Islet of Langerhans (tissue), 1 donor: ENCODE measurements at regions not wholly inside any gene's neighbourhood (a gene's known extent, or its start where the extent isn't known, plus 50 kb on each side); places are given as distances from the start of the nearest gene placed in this dataset.
"Not testable (repeated sequence)": the region's sequence is repeated elsewhere in the genome, so short reads cannot be mapped to it uniquely, and the experiment has no call there.

Source experiments
- FAIRE-seq: peaks from one replicate; lab custom pipeline; 2011; peaks lifted over from hg19 to GRCh38; lab: Jason Lieb, UNC

DNA sequence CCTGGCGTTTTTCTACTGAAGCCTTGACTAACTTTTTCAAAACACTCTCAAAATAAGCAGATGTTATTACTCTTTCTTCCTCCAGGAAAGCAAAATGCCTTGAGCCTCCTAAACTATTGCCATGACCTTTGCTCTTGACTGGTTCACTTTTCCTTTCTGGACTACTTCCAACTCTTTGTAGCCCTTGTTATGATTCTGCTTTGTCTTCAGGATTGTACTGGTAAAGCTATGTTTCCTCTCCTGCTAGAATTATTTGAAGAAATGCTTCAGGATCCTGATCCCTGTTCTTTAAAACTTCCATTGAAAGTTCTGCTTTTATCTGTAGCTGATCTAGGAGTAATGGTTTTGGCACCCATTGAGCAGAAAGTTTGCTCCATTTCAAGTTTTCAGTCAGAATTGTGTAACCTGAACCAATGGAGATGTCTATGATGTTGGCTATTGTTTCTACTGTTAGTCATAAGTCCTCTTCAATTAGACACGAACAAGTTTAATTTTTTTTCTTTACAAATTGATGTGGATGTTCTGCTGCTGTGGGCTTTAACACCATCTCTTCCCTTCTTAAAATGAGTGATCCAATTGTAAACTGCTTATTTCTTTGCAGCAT, 1356.4 kb downstream of the EFNA5 start:
- FAIRE-seq: no peak

DNA sequence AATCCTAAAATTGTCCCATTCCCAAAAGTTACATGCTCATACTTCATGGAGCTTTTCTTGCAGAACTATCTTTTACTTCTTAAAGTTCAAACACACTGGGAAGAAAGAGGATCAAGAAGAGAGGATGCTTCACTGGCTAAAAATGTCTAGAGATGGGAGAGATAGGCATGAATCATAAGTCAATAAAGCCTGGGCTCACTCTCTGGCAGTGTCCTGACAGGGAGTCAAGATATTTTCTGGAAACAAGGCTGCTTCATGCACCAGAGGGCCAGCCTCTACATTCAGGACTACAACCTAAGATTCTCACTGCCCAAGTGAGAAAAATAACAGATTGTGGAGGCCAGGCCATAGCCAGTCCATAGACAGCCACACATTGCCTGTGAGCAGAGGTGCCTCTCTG, 1358.4 kb downstream of the EFNA5 start:
- no peak for FAIRE-seq

DNA sequence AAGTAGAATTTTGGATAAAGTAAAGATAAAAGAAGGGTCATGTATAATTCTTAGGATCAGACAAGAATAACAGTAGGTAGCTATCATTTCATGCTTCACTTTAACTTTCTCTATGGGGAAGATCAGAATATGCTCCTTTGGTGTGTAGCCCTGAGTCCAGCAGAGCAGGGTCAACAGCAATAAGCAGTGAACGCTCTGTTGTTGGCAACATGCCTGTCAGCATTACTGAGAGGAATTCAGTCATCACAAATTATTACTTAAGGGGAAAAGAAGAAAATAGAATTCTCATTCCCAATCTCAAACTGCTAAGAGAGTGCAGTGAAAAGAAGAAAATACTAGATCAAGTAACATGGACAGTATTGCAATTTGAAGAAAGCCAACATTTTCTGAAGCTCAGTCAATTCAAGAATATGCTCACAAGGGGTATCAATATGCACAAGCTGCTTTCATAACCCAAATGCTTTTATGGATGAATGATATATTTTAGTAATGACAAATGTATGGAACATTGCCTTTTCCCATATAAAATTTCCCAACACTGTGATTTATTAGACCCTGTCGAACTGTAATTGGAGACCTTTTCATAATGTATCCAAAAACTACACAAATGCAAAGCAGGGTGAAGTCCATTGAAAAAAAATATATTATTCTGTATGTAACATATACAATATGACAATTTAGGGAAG, 1359.4 kb downstream of the EFNA5 start:
- FAIRE-seq: no peak

GRCh38 chr5:106307265-106307664, 1363.5 kb downstream of the EFNA5 start:
- FAIRE-seq: no peak

DNA sequence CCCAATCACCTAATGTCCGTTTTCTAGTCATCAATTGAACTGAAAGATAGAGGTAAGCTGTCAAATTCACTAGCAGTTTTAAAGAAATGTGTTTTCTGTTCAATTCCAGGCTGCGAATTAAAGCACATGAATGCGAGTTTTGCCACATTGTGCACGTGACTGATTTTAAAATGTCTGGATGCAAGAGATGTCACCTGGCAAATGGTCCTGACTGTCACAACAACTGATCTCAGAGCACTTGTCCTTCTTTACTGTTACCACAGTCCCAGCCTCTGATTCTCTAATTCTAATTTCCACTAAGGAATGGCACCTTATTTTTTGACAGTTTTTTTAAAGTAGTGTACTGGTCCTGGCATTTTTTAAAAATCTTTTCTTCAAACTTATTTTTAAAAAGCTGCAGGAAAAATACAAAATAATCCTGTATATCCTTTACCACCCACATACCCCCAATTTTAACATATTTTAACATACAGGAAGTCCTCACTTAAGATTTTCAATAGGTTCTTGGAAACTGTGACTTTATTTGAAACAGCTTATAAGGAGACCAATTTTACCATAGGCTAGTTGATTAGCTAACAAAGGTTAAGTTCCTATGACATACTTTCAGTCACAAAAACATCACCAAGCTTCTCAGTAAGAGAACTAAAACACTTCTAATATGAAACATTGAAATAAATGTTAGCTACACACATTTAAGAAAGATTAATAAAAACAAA, 1364.3 kb downstream of the EFNA5 start:
- no peak for FAIRE-seq

DNA sequence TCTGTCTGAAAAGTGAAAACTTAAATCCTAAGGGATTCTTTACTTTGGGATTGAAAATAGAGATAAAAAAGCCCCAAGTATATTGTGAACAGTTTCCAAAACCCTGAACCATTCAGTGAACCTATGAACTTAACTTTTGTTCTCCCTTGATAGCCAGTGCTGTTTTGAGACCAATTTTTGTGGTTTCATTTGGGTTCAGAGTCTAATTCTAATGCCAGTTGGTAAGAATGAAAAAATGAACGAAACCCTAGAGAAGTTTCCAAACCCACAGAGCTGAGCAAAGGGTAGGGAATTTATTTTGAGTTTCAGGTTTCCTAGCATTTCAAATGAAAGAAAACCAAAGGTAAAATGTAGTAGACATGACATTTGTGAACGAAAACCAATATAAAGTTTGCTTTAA, 1366.8 kb downstream of the EFNA5 start:
- no peak for FAIRE-seq

DNA sequence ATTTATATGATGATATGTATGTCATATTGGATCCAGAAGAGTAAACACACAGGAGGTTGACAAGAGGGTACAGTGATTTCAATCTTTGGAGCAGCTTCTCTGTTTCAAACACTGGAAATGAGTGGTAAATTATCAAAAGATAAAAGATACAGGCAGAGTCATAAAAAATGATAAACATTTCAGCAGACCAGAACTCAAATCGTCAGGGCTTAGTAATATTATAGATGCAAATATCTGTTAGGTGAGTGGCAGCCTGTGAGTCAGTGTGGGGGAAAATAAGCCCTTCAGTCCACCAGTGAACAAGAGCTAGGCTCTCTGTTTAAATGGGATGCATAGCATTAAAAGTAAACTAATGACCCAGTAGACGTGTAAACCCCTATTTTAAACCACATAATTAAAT, 1378.1 kb downstream of the EFNA5 start:
- no peak for FAIRE-seq

GRCh38 chr5:106290841-106291240, 1379.9 kb downstream of the EFNA5 start:
- FAIRE-seq: no peak

DNA sequence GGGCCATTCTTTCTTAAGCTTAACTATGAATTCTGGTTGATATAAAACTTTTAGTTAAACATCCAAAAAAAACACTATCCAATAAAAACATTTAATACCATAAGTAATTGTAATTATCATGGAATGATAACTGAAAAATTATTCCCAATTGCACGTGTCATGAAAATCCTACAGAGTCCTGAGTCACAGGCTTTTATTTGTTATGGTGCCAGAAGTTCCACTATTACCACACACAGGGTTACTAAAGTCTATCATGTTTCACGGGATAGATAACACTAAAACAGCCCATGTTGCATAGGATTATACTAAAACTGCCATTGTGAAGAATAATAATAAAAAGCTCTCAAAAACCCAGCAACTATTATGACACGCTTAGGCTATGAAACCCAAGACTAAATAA, 1381.8 kb downstream of the EFNA5 start:
- FAIRE-seq: no peak

DNA sequence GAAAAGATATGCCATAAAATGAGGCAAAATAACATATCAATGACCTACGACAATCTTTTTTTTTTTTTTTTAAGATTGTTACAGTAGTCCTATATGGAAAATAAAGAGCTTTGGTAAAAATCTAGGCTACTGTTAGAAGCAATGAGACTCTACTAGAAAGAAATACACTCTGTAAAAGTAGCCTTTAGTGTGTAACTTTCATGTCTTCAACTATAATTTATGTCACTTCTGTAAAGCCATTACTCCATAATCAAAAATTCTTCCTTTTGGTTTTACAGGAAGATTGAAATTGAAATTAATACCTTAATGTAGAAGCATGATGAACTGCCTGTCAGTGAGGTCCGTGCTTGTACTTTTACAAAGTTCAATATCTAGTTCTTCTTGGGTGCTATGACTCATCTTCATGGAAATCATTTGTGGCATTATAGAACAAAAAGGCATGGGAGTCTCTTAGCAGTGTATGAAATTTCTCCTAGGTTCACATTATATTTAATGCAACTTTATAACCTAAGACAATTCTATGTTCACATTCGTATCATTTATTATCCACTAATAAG, 1393.1 kb downstream of the EFNA5 start:
- no peak for FAIRE-seq

DNA sequence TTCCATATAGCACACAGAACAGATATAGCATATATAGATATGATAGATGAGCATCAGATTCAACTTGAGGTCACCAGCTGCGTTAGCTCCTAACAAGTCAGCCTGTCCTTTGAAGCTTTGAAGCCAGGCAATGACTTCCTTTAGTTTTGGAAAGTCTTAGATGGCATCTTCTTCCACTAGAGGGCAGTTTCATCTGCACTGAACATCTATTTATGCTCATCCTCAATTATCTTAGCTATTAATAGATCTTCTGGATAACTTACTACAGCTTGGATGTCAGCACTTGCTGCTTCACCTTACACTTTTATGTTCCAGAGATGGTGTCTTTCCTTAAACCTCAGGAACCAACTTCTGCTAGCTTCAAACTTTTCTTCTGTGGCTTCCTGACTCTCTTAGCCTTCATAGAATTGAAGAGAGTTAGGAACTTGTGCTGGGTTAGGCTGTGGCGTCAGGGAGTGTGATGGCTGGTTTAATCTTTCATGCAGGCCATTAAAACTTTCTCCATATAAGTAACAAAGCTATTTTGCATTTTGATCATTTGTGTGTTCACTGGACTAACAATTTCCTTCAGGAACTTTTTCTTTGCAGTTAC, 1401.4 kb downstream of the EFNA5 start:
- peak; percentile 85 for FAIRE-seq

- FAIRE-seq: no peak
These were observed 1403.5 kb downstream of the EFNA5 start for GRCh38 chr5:106267256-106267655.

- no peak for FAIRE-seq
These were observed 1408.3 kb downstream of the EFNA5 start for GRCh38 chr5:106262395-106262794.

DNA sequence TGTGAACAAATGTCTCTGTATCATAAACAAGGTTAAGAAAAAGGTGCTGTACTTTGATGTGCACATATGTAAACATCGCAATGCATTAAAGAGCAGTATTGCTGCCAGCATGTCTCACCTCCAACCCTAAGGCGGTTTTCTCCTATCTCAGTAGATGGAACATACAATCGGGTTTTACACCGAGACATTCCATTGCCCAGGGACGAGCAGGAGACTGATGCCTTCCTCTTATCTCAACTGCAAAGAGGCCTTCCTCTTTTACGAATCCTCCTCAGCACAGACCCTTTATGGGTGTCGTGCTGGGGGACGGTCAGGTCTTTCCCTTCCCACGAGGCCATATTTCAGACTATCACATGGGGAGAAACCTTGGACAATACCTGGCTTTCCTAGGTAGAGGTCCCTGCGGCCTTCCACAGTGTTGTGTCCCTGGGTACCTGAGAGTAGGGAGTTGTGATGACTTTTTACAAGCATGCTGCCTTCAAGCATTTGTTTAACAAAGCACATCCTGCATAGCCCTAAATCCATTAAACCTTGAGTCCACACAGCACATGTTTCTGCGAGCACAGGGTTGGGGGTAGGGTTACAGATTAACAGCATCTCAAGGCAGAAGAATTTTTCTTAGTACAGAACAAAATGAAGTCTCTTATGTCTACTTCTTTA, 1411.2 kb downstream of the EFNA5 start:
- not testable (repeated sequence) for FAIRE-seq

GRCh38 chr5:106258591-106259125, 1412.1 kb downstream of the EFNA5 start:
- FAIRE-seq: no peak

DNA sequence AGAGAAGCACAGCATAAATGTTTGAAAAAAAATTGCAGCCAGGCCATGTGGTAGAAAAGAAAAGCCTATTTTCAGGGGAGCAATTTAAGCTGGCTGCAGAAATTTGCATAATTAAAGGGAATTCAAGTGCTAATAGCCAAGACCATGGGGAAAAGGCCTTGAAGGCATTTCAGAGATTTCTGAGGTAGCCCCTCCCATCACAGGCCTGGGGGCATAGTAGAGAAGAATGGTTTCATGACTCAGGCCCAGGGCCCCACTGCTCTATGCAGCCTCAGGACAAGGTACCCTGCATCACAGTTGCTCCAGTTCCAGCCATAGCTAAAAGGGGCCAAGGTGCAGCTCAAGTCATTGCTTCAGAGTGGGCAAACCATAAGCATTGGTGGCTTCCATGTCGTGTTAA, 1416.0 kb downstream of the EFNA5 start:
- no peak for FAIRE-seq

- not testable (repeated sequence) for FAIRE-seq
These were observed 1424.5 kb downstream of the EFNA5 start for GRCh38 chr5:106246044-106246745.

DNA sequence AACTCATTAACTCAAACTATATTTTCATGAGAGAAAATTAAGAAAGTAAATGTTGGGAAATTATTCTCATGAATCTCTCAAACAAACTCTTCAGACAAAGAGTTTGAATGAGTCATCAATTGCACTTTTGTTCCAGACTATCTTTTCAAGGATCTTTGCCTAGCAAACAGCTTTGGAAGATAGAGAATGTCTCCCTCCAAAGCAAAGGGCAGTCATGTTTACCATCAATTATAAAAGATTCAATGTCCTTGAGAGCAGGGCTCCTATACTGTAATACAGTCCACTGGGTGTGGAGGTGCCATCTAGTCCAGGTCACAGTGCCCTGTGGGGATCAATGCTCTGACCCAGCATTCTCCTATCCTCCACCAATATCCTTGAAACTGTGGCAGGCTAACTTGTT, 1429.3 kb downstream of the EFNA5 start:
- FAIRE-seq: no peak

DNA sequence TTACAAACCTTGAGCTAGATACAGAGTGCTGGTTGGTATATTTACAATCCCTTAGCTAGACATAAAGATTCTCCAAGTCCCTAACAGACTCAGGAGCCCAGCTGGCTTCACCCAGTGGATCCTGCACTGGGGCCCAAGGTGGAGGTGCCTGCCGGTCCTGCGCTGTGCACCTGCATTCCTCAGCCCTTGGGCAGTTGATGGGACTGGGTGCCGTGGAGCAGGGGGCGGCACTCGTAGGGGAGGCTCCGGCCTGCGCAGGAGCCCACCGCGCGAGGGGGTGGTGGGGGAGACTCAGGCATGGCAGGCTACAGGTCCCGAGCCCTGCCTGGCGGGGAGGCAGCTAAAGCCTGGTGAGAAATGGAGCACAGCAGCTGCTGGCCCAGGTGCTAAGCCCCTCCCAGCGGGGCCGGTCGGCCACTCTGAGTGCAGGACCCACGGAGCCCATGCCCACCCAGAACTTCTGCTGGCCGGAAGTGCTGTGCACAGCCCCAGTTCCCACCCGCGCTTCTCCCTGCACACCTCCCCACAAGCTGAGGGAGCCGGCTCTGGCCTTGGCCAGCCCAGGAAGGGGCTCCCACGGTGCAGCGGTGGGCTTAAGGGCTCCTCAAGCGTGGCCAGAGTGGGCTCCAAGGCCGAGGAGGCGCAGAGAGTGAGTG, 1464.7 kb downstream of the EFNA5 start:
- no peak for FAIRE-seq

GRCh38 chr5:106202035-106202434, 1468.7 kb downstream of the EFNA5 start:
- FAIRE-seq: no peak

GRCh38 chr5:106200971-106201370, 1469.8 kb downstream of the EFNA5 start:
- no peak for FAIRE-seq
